SK-N-SH (cell line): ENCODE measurements at regions not wholly inside any gene's neighbourhood (a gene's known extent, or its start where the extent isn't known, plus 50 kb on each side); places are given as distances from the start of the nearest gene placed in this dataset.

Experiments
- CTCF ChIA-PET: fragments of 300-600, 350-600 bp; formaldehyde crosslinking; extraction: SDS; loops from one replicate; lab custom pipeline; 2021; lab: Yijun Ruan, JAX
- POLR2A ChIA-PET: fragments of 350-600 bp; sonication (Branson Sonifier 250); formaldehyde crosslinking; extraction: SDS; loops from one replicate; lab custom pipeline; 2020; ENCODE audit warnings: antibody characterized with exemption, inconsistent platforms; lab: Yijun Ruan, JAX
- DNase-seq: peaks from one replicate; pipeline ENCODE4 v3.0.0; 2012
- H2AFZ ChIP-seq: fragments of 200-600 bp; sonication (generic); 2 replicates; pipeline ENCODE4 v1.8.1; 2016; ENCODE audit warnings: antibody characterized with exemption, mild to moderate bottlenecking, low read depth
- H3F3A ChIP-seq: fragments of 200-600 bp; sonication (generic); replicated peaks from 2 replicates; pipeline ENCODE3; 2016; ENCODE audit warnings: antibody characterized with exemption, mild to moderate bottlenecking; ENCODE audit not compliant: insufficient read depth
- H3K27ac ChIP-seq, 2 experiments: fragments of 200-500 bp in 1 of 2; fragments of 200-600 bp in 1 of 2; sonication (Bioruptor generic) in 1 of 2; sonication (generic), shearing (Covaris generic) in 1 of 2; 2 replicates each; pipeline versions ENCODE4 v1.5.1 to v1.6.1; 2014 to 2016; ENCODE audit warnings: low read depth in 2 of 2, inconsistent platforms in 1 of 2, low read length in 1 of 2, mild to moderate bottlenecking in 1 of 2, mixed read lengths in 1 of 2
- H3K27me3 ChIP-seq: fragments of 200-600 bp; sonication (generic), shearing (Covaris generic); 2 replicates; pipeline ENCODE4 v1.6.1; 2016; ENCODE audit warnings: mixed run types; ENCODE audit not compliant: insufficient read depth
- H3K36me3 ChIP-seq, 2 experiments: fragments of 200-500 bp in 1 of 2; fragments of 200-600 bp in 1 of 2; sonication (Bioruptor generic) in 1 of 2; sonication (generic) in 1 of 2; replicated peaks in 1 of 2; 2 replicates each; pipeline versions ENCODE3 to v1.5.1; 2014 to 2016; ENCODE audit warnings: low read length in 1 of 2, mild to moderate bottlenecking in 1 of 2; ENCODE audit not compliant: insufficient read depth in 2 of 2, control insufficient read depth in 1 of 2
- H3K4me1 ChIP-seq, 2 experiments: fragments of 200-500 bp in 1 of 2; fragments of 200-600 bp in 1 of 2; sonication (Bioruptor generic) in 1 of 2; sonication (generic), shearing (Covaris generic) in 1 of 2; 2 replicates each; pipeline versions ENCODE4 v1.5.1 to v1.6.1; 2014 to 2016; ENCODE audit warnings: low read depth in 1 of 2, low read length in 1 of 2, mixed run types in 1 of 2; ENCODE audit not compliant: insufficient read depth in 2 of 2, control insufficient read depth in 1 of 2
- H3K4me2 ChIP-seq: fragments of 200-600 bp; sonication (generic), shearing (Covaris generic); 2 replicates; pipeline ENCODE4 v1.6.1; 2017; ENCODE audit warnings: mixed run types
- H3K4me3 ChIP-seq, 2 experiments: fragments of 200-500 bp in 1 of 2; fragments of 200-600 bp in 1 of 2; sonication (Bioruptor generic) in 1 of 2; sonication (generic), shearing (Covaris generic) in 1 of 2; 2 replicates each; pipeline versions ENCODE4 v1.5.1 to v1.8.1; 2014 to 2016; ENCODE audit warnings: low read depth in 2 of 2, inconsistent platforms in 1 of 2, low read length in 1 of 2, mild to moderate bottlenecking in 1 of 2, mixed read lengths in 1 of 2, moderate library complexity in 1 of 2
- H3K79me2 ChIP-seq: fragments of 200-600 bp; sonication (generic); 2 replicates; pipeline ENCODE4 v1.8.1; 2017; ENCODE audit warnings: mild to moderate bottlenecking; ENCODE audit not compliant: insufficient read depth
- H3K9ac ChIP-seq: fragments of 200-600 bp; sonication (generic); 2 replicates; pipeline ENCODE4 v1.6.1; 2017; ENCODE audit warnings: mixed run types
- H3K9me2 ChIP-seq: fragments of 200-600 bp; sonication (generic); 2 replicates; pipeline ENCODE4 v1.6.1; 2017; ENCODE audit warnings: mixed run types
- H3K9me3 ChIP-seq: fragments of 200-600 bp; sonication (generic); 2 replicates; pipeline ENCODE4 v1.6.1; 2017; ENCODE audit warnings: mixed run types, mild to moderate bottlenecking, moderate library complexity
- H4K20me1 ChIP-seq: fragments of 200-600 bp; sonication (generic); 2 replicates; pipeline ENCODE4 v1.6.1; 2017; ENCODE audit warnings: mild to moderate bottlenecking, mixed run types; ENCODE audit not compliant: insufficient read depth
- EP300 ChIP-seq, 2 experiments: IDR thresholded peaks; 2 replicates each; pipeline versions ENCODE4 v1.4.0 to v1.6.1; 2012; ENCODE audit warnings: borderline replicate concordance in 1 of 2, low read depth in 1 of 2, low read length in 1 of 2
- EZH2phosphoT487 ChIP-seq: fragments of 200-600 bp; sonication (generic); IDR thresholded peaks from 2 replicates; pipeline ENCODE4 v1.6.1; 2017; ENCODE audit warnings: low read depth, mixed run types, mild to moderate bottlenecking, antibody characterized with exemption, moderate library complexity, borderline replicate concordance
- FOSL2 ChIP-seq: IDR thresholded peaks from 2 replicates; pipeline ENCODE4 v1.4.0; 2012; ENCODE audit warnings: low read depth, mild to moderate bottlenecking, moderate library complexity, borderline replicate concordance
- MEF2A ChIP-seq: IDR thresholded peaks from 2 replicates; pipeline ENCODE4 v1.4.0; 2012; ENCODE audit warnings: low read depth, borderline replicate concordance
- MXI1 ChIP-seq: IDR thresholded peaks from 2 replicates; pipeline ENCODE4 v1.6.1; 2012; ENCODE audit warnings: mild to moderate bottlenecking, low read depth, low read length, improper control_type of control experiment
- RAD21 ChIP-seq: IDR thresholded peaks from 2 replicates; pipeline ENCODE4 v1.6.1; 2012; ENCODE audit warnings: mild to moderate bottlenecking, low read length
- RCOR1 ChIP-seq: fragments of 150-350 bp; IDR thresholded peaks from 2 replicates; pipeline ENCODE4 v1.6.1; 2017; ENCODE audit warnings: antibody characterized with exemption, low read length
- RXRA ChIP-seq: IDR thresholded peaks from 2 replicates; pipeline ENCODE4 v1.4.0; 2012; ENCODE audit warnings: low read depth, mild to moderate bottlenecking, borderline replicate concordance
- SMC3 ChIP-seq: IDR thresholded peaks from 2 replicates; pipeline ENCODE4 v1.6.1; 2012; ENCODE audit warnings: low read depth, low read length, improper control_type of control experiment
- TCF12 ChIP-seq: IDR thresholded peaks from 2 replicates; pipeline ENCODE4 v1.4.0; 2012
- YY1 ChIP-seq: IDR thresholded peaks from 2 replicates; pipeline ENCODE4 v1.4.0; 2012; ENCODE audit warnings: low read depth, mild to moderate bottlenecking
- WGBS: methylation state at CpG from one replicate; pipeline ENCODE4 v1.1.6; 2017; ENCODE audit warnings: low lambda C conversion rate; 5-methylcytosine and 5-hydroxymethylcytosine counted together
- TF ChIP-seq, protein P1 (sequence below): IDR thresholded peaks from 2 replicates; pipeline ENCODE4 v1.4.0; 2012; ENCODE audit warnings: low read depth, borderline replicate concordance
- TF ChIP-seq, protein P2 (sequence below): fragments of 200-600 bp; sonication (generic); IDR thresholded peaks from 2 replicates; pipeline ENCODE4 v1.6.1; 2017; ENCODE audit warnings: antibody characterized with exemption, mild to moderate bottlenecking, moderate library complexity
- TF ChIP-seq, protein P3 (sequence below): IDR thresholded peaks from 2 replicates; pipeline ENCODE4 v1.6.1; 2012; ENCODE audit warnings: mild to moderate bottlenecking, low read depth, low read length, moderate library complexity
- TF ChIP-seq, protein P4 (sequence below): fragments of 150-350 bp; IDR thresholded peaks from 2 replicates; pipeline ENCODE4 v1.6.1; 2017; ENCODE audit warnings: antibody characterized with exemption, low read length, low read depth, borderline replicate concordance
- TF ChIP-seq, protein P5 (sequence below): IDR thresholded peaks from 2 replicates; pipeline ENCODE4; 2012

DNA sequence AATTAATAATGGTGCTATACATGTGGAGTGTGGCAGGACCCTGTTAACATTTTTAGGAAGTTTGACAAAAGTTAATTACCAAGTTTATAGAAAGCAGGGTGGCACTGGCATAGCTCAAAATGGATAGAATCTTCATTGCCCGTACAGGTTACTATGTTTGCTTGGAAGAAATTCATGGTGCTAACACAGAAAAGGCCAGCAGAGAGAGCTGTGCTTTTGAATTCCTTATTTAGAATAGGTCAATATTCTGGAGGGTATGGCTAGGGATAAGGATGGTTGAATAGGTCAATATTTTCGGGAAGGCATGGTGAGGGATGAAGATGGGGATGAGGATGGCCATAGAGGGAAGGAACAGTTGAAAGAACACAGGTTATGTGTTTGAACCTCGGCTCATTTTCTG is 345.1 kb downstream of the LMO4 start (continued):
- TF ChIP-seq TCF12 = no peak

DNA sequence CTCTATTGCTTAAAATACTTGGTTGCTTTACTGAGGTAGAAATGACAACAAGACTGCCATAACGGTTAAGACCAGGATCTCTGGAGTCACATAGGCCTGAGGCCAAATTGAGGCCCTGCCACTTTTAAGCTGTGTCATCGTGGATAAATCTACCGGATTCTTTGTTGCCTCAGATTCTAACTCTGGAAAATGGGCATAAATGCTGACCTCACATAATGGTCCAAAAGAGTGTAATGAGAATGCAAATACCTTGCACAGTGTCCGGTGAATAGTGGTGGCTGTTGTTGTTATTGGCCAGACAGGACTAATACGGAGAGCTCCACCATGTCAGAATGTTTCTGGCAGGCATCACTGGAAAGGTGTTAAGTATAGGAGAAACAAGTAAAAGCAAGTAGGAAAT is 346.1 kb downstream of the LMO4 start:
- Histone ChIP-seq H3K9me3 (no peaks in the 10 kb centered on the region), H3K79me2 (no peaks in the 10 kb centered on the region), H3K9me2 (no peaks in the 10 kb centered on the region), H3K9ac (no peak overlapping the region), H3K4me2 (no peak overlapping the region), H3K4me1 (no peaks in the 10 kb centered on the region), H2AFZ (no peak overlapping the region), H3K27ac (no peak overlapping the region), H3F3A (no peaks in the 10 kb centered on the region), H3K27me3 (no peaks in the 10 kb centered on the region), H3K36me3 (no peaks in the 10 kb centered on the region), H3K4me3 (no peak overlapping the region), H4K20me1 (no peaks in the 10 kb centered on the region)
- 80% methylated on average over 5 of the region's 5 CpGs for WGBS
- TF ChIP-seq MEF2A (no peak), SMC3 (no peak), YY1 (no peak), MXI1 (no peak), FOSL2 (no peak), RXRA (no peak), EP300 (IDR thresholded peaks at IDR 0.05; ENCODE audit: borderline replicate concordance in 1 of 2, low read depth in 1 of 2, low read length in 1 of 2) (no peak), EZH2phosphoT487 (no peak), RCOR1 (no peak), RAD21 (no peak)
- TF ChIP-seq, protein P1, sequence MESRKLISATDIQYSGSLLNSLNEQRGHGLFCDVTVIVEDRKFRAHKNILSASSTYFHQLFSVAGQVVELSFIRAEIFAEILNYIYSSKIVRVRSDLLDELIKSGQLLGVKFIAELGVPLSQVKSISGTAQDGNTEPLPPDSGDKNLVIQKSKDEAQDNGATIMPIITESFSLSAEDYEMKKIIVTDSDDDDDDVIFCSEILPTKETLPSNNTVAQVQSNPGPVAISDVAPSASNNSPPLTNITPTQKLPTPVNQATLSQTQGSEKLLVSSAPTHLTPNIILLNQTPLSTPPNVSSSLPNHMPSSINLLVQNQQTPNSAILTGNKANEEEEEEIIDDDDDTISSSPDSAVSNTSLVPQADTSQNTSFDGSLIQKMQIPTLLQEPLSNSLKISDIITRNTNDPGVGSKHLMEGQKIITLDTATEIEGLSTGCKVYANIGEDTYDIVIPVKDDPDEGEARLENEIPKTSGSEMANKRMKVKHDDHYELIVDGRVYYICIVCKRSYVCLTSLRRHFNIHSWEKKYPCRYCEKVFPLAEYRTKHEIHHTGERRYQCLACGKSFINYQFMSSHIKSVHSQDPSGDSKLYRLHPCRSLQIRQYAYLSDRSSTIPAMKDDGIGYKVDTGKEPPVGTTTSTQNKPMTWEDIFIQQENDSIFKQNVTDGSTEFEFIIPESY = no peak
- TF ChIP-seq, protein P2, sequence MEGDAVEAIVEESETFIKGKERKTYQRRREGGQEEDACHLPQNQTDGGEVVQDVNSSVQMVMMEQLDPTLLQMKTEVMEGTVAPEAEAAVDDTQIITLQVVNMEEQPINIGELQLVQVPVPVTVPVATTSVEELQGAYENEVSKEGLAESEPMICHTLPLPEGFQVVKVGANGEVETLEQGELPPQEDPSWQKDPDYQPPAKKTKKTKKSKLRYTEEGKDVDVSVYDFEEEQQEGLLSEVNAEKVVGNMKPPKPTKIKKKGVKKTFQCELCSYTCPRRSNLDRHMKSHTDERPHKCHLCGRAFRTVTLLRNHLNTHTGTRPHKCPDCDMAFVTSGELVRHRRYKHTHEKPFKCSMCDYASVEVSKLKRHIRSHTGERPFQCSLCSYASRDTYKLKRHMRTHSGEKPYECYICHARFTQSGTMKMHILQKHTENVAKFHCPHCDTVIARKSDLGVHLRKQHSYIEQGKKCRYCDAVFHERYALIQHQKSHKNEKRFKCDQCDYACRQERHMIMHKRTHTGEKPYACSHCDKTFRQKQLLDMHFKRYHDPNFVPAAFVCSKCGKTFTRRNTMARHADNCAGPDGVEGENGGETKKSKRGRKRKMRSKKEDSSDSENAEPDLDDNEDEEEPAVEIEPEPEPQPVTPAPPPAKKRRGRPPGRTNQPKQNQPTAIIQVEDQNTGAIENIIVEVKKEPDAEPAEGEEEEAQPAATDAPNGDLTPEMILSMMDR = no peak
- TF ChIP-seq, protein P3, sequence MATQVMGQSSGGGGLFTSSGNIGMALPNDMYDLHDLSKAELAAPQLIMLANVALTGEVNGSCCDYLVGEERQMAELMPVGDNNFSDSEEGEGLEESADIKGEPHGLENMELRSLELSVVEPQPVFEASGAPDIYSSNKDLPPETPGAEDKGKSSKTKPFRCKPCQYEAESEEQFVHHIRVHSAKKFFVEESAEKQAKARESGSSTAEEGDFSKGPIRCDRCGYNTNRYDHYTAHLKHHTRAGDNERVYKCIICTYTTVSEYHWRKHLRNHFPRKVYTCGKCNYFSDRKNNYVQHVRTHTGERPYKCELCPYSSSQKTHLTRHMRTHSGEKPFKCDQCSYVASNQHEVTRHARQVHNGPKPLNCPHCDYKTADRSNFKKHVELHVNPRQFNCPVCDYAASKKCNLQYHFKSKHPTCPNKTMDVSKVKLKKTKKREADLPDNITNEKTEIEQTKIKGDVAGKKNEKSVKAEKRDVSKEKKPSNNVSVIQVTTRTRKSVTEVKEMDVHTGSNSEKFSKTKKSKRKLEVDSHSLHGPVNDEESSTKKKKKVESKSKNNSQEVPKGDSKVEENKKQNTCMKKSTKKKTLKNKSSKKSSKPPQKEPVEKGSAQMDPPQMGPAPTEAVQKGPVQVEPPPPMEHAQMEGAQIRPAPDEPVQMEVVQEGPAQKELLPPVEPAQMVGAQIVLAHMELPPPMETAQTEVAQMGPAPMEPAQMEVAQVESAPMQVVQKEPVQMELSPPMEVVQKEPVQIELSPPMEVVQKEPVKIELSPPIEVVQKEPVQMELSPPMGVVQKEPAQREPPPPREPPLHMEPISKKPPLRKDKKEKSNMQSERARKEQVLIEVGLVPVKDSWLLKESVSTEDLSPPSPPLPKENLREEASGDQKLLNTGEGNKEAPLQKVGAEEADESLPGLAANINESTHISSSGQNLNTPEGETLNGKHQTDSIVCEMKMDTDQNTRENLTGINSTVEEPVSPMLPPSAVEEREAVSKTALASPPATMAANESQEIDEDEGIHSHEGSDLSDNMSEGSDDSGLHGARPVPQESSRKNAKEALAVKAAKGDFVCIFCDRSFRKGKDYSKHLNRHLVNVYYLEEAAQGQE = no peak
- TF ChIP-seq, protein P4, sequence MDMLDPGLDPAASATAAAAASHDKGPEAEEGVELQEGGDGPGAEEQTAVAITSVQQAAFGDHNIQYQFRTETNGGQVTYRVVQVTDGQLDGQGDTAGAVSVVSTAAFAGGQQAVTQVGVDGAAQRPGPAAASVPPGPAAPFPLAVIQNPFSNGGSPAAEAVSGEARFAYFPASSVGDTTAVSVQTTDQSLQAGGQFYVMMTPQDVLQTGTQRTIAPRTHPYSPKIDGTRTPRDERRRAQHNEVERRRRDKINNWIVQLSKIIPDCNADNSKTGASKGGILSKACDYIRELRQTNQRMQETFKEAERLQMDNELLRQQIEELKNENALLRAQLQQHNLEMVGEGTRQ = no peak
- TF ChIP-seq, protein P5, sequence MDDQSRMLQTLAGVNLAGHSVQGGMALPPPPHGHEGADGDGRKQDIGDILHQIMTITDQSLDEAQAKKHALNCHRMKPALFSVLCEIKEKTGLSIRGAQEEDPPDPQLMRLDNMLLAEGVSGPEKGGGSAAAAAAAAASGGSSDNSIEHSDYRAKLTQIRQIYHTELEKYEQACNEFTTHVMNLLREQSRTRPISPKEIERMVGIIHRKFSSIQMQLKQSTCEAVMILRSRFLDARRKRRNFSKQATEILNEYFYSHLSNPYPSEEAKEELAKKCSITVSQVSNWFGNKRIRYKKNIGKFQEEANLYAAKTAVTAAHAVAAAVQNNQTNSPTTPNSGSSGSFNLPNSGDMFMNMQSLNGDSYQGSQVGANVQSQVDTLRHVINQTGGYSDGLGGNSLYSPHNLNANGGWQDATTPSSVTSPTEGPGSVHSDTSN = no peak
- CTCF ChIA-PET = no interaction called here
- no peak for DNase-seq
- POLR2A ChIA-PET = no interaction called here
